Stomach (tissue), 8 donors: ENCODE measurements at regions not wholly inside any gene's neighbourhood (a gene's known extent, or its start where the extent isn't known, plus 50 kb on each side); places are given as distances from the start of the nearest gene placed in this dataset.

Experiments used
- DNase-seq, 2 donors: peaks; one replicate each; pipeline versions ENCODE4 v3.0.0 to v3.0.0-alpha.2; 2013 to 2019
- H3K27ac ChIP-seq, 5 donors: fragments of 200-600 bp in 4 of 5; sonication (generic) in 4 of 5; one replicate each; pipeline ENCODE4 v1.5.1; 2013 to 2019; ENCODE audit warnings: mild to moderate bottlenecking in 1 of 5, moderate library complexity in 1 of 5
- H3K27me3 ChIP-seq, 3 donors: fragments of 200-600 bp; sonication (generic); one replicate each; pipeline ENCODE4 v1.5.1; 2017 to 2019; ENCODE audit warnings: mixed run types in 1 of 3
- H3K36me3 ChIP-seq, 4 donors: fragments of 200-600 bp; sonication (generic); 1 replicate in 3 of 4; 2 replicates in 1 of 4; pipeline ENCODE4 v1.5.1; 2016 to 2019
- H3K4me1 ChIP-seq, 4 donors: fragments of 200-600 bp; sonication (generic); one replicate each; pipeline ENCODE4 v1.5.1; 2016 to 2019
- H3K4me3 ChIP-seq, 4 donors: fragments of 200-600 bp; sonication (generic) in 3 of 4; one replicate each; pipeline ENCODE4 v1.5.1; 2016 to 2019; ENCODE audit warnings: mild to moderate bottlenecking in 1 of 4
- H3K9me3 ChIP-seq, 4 donors: fragments of 200-600 bp; sonication (generic); one replicate each; pipeline ENCODE4 v1.5.1; 2016 to 2019
- CTCF ChIP-seq, 7 experiments: fragments of 450-650 bp in 4 of 7; fragments of 200-600 bp in 3 of 7; sonication (generic) in 3 of 7; IDR thresholded peaks; one replicate each; pipeline ENCODE4 v1.5.1; 2016 to 2019; ENCODE audit warnings: antibody characterized with exemption in 7 of 7, control low read depth in 2 of 7, mild to moderate bottlenecking in 1 of 7
- EP300 ChIP-seq: sonication (generic); formaldehyde crosslinking; IDR thresholded peaks from one replicate; pipeline ENCODE4 v1.6.1; 2017; ENCODE audit warnings: antibody characterized with exemption
- POLR2A ChIP-seq, 4 donors: fragments of 450-650 bp; IDR thresholded peaks; one replicate each; pipeline ENCODE4 v1.6.1; 2016; ENCODE audit warnings: antibody characterized with exemption in 4 of 4, control low read depth in 2 of 4, mild to moderate bottlenecking in 1 of 4, moderate library complexity in 1 of 4
- POLR2AphosphoS5 ChIP-seq, 3 donors: sonication (generic); formaldehyde crosslinking; IDR thresholded peaks; one replicate each; pipeline ENCODE4 v1.6.1; 2016; ENCODE audit warnings: antibody characterized with exemption in 3 of 3
- WGBS, 5 donors: extraction: QIAGEN DNeasy Blood & Tissue Kit in 3 of 5; methylation state at CpG; one replicate each; pipeline versions ENCODE4 v1.1.5 to v1.1.7; 2013 to 2018; 5-methylcytosine and 5-hydroxymethylcytosine counted together
- intact Hi-C: fragments of 100-400 bp; cut with DNase I; formaldehyde crosslinking; loops from one replicate; pipeline ENCODE4 v1.15.1; 2023; ENCODE audit warnings: low total_unique reads
- donor health status: healthy with polysubstance abuse.
- donor health status: Bipolar disorder and iron deficiency.
- donor health status: healthy.

DNA sequence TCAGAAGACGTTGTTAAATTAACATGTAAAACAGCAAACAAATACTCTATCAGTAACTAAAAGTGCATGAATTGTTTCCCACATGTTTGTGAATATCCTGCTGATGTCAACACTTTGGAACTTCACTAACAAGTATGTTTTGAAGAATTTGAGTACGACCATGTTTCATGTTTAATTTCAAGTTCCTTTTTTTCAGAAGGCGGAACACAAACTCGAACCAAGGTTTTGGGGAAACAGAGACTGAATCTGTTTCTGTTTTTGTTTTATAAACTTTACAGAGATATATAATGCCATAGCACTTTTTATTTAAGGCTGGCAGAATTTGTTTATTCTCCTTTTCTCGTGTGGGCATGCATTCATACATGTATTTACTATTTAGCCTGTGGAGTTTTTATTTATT, 509.3 kb upstream of the CITED2 start:
- TF ChIP-seq POLR2A (IDR thresholded peaks at IDR 0.05) (no peak), POLR2AphosphoS5 (IDR thresholded peaks at IDR 0.05) (no peak), EP300 (no peak), CTCF (IDR thresholded peaks at IDR 0.05) (no peak)
- DNase-seq = peak in 1 of 2 donors; percentile 16
- Histone ChIP-seq H3K9me3 (no peaks in the 10 kb centered on the region), H3K27me3 (no peaks in the 10 kb centered on the region), H3K27ac (peak overlapping the region in 1 of 5 donors; percentile 24), H3K4me1 (peaks cover 0 to 18% (median 6%) of the 10 kb centered on the region in 4 donors), H3K4me3 (no peak overlapping the region), H3K36me3 (no peaks in the 10 kb centered on the region)
- intact Hi-C loops = no loop called here
- WGBS, 5 donors = 69 to 78% (median 77%) methylated on average over 5 of the region's 5 CpGs

DNA sequence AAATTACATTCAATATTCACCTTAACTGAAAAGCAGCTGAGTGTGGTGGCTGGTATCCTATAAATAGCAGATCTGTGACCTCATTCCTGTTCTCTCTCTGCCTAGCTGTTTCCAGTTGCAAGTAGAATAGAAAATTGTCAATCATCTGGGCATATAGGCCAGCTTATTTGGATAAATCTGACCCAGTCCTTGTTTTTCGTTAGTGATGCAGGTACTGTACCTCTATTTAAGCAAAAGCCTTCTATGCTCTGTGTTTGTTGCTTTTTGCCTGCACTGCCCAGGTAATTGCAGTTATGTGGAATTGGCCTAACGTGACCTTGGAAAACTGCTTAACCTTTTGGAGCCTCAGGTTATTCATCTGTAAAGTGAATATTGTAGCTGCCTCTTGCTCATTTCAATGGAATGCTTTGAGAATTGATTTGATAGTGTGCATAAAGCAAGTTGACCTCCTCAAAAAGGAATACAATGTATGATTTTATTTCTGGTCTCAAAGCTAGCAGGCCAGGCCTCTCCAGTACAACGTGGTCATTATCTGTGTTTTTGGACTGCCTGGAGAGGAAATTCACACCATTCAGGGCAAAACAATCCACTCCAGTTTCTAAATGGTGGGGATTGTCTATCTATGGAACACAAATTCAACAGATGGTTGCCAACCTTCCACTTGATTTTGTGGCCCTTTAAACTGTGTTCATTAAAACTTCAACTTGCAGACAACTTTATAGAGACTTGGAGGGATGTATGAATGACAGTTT, 508.7 kb upstream of the CITED2 start:
- no peaks in the 10 kb centered on the region for H3K27me3 ChIP-seq
- H3K9me3 ChIP-seq = no peaks in the 10 kb centered on the region
- no peak overlapping the region for H3K4me3 ChIP-seq
- no peaks in the 10 kb centered on the region for H3K36me3 ChIP-seq
- H3K27ac ChIP-seq = peak overlapping the region in 2 of 5 donors; percentile 5 to 24
- peak in 1 of 2 donors; percentile 62 for DNase-seq
- peaks cover 0 to 18% (median 6%) of the 10 kb centered on the region in 4 donors for H3K4me1 ChIP-seq
- WGBS, 5 donors = 59 to 65% (median 62%) methylated on average over 3 of the region's 3 CpGs
- intact Hi-C loops = no loop called here
- TF ChIP-seq CTCF (IDR thresholded peaks at IDR 0.05) = no peak

DNA sequence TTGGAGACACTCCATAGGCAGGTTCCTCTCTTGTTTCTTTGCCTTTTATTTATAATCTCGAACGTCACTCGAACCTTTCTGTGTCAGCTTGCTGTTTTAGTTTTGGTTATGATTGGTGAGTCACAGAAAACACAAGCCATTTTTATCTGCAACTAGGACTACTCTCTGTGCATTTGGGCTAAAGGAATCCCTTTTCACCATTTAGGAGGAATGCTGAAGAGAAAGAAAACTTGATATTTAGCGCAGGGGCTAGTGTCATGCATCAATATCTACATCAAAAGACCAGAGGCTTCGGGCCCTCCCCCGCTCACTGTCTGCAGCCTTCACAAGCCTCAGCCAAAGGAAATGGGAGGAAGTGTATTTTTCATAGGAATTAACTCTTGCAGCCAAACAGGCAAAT, 507.8 kb upstream of the CITED2 start:
- no peaks in the 10 kb centered on the region for H3K36me3 ChIP-seq
- intact Hi-C loops = no loop called here
- peaks cover 0 to 18% (median 6%) of the 10 kb centered on the region in 4 donors for H3K4me1 ChIP-seq
- no peak overlapping the region for H3K4me3 ChIP-seq
- TF ChIP-seq POLR2AphosphoS5 (IDR thresholded peaks at IDR 0.05) = no peak
- no peak for TF ChIP-seq CTCF (IDR thresholded peaks at IDR 0.05)
- TF ChIP-seq POLR2A (IDR thresholded peaks at IDR 0.05) = no peak
- peak overlapping the region in 2 of 5 donors; percentile 5 to 24 for H3K27ac ChIP-seq
- no peaks in the 10 kb centered on the region for H3K9me3 ChIP-seq
- DNase-seq = peak in 1 of 2 donors; percentile 17
- 58 to 72% (median 72%) methylated on average over 6 of the region's 6 CpGs for WGBS, 5 donors
- no peaks in the 10 kb centered on the region for H3K27me3 ChIP-seq

GRCh38 chr6:139881728-139882211, 507.3 kb upstream of the CITED2 start:
- TF ChIP-seq EP300 (no peak), CTCF (IDR thresholded peaks at IDR 0.05) (peak in 5 of 7 experiments; percentile 34 to 73 (median 57))
- DNase-seq = peak in 1 of 2 donors; percentile 62
- Histone ChIP-seq H3K4me1 (peaks cover 0 to 18% (median 6%) of the 10 kb centered on the region in 4 donors), H3K36me3 (no peaks in the 10 kb centered on the region), H3K27ac (peak overlapping the region in 2 of 5 donors; percentile 5 to 24), H3K9me3 (no peaks in the 10 kb centered on the region), H3K27me3 (no peaks in the 10 kb centered on the region), H3K4me3 (no peak overlapping the region)
- intact Hi-C loops = no loop called here
- WGBS, 5 donors = 67 to 96% (median 88%) methylated on average over 2 of the region's 2 CpGs
